MM.1S (cell line): ENCODE measurements at regions not wholly inside any gene's neighbourhood (a gene's known extent, or its start where the extent isn't known, plus 50 kb on each side); places are given as distances from the start of the nearest gene placed in this dataset.

ENCODE experiments used
- DNase-seq: peaks from one replicate; pipeline ENCODE4 v3.0.0-alpha.2; 2015
- H2AFZ ChIP-seq: fragments of 300-600 bp; sonication (generic); 2 replicates; pipeline ENCODE4 v1.6.0; 2016; ENCODE audit warnings: antibody characterized with exemption, low read length
- H3F3A ChIP-seq: fragments of 300-600 bp; sonication (generic); 2 replicates; pipeline ENCODE4 v1.6.1; 2016; ENCODE audit warnings: mild to moderate bottlenecking, antibody characterized with exemption, low read length, moderate library complexity, mixed read lengths; ENCODE audit not compliant: insufficient read depth
- H3K27ac ChIP-seq: fragments of 300-600 bp; sonication (generic); 2 replicates; pipeline ENCODE4 v1.5.1; 2016; ENCODE audit warnings: mild to moderate bottlenecking, low read length
- H3K27me3 ChIP-seq: fragments of 300-600 bp; sonication (generic); replicated peaks from 2 replicates; pipeline ENCODE4 v1.6.0; 2016; ENCODE audit warnings: low read length; ENCODE audit not compliant: insufficient read depth
- H3K36me3 ChIP-seq: fragments of 300-600 bp; sonication (generic); replicated peaks from 2 replicates; pipeline ENCODE4 v1.6.1; 2016; ENCODE audit warnings: mild to moderate bottlenecking, low read length, mixed read lengths; ENCODE audit not compliant: insufficient read depth
- H3K4me1 ChIP-seq: fragments of 300-600 bp; sonication (generic); 2 replicates; pipeline ENCODE4 v1.6.1; 2016; ENCODE audit warnings: low read length, mixed read lengths
- H3K4me2 ChIP-seq: fragments of 300-600 bp; sonication (generic); 2 replicates; pipeline ENCODE4 v1.6.0; 2016; ENCODE audit warnings: low read depth, low read length
- H3K4me3 ChIP-seq: fragments of 300-600 bp; sonication (generic); 2 replicates; pipeline ENCODE4 v1.5.1; 2016; ENCODE audit warnings: low read length, mixed read lengths
- H3K79me2 ChIP-seq: fragments of 300-600 bp; sonication (generic); 2 replicates; pipeline ENCODE4 v1.6.1; 2016; ENCODE audit warnings: mixed run types, low read length, mixed read lengths
- H3K9ac ChIP-seq: fragments of 300-600 bp; sonication (generic); 2 replicates; pipeline ENCODE4 v1.6.1; 2016; ENCODE audit warnings: low read length, mixed read lengths
- H3K9me2 ChIP-seq: fragments of 300-600 bp; sonication (generic); replicated peaks from 2 replicates; pipeline ENCODE4 v1.6.1; 2016; ENCODE audit warnings: mild to moderate bottlenecking, low read length, mixed read lengths; ENCODE audit not compliant: insufficient read depth
- H3K9me3 ChIP-seq: fragments of 300-600 bp; sonication (generic); replicated peaks from 2 replicates; pipeline ENCODE4 v1.6.1; 2016; ENCODE audit warnings: mild to moderate bottlenecking, low read length, mixed read lengths; ENCODE audit not compliant: insufficient read depth
- H4K20me1 ChIP-seq: fragments of 300-600 bp; sonication (generic); 2 replicates; pipeline ENCODE4 v1.6.1; 2016; ENCODE audit warnings: mild to moderate bottlenecking, low read length, moderate library complexity, mixed read lengths; ENCODE audit not compliant: insufficient read depth
- EZH2 ChIP-seq: fragments of 300-600 bp; sonication (generic); optimal IDR thresholded peaks from 2 replicates; pipeline ENCODE3; 2017; ENCODE audit warnings: low read depth, mild to moderate bottlenecking, antibody characterized with exemption, low read length, mixed read lengths
- EZH2phosphoT487 ChIP-seq: fragments of 300-600 bp; sonication (generic); IDR thresholded peaks from 2 replicates; pipeline ENCODE4 v1.6.1; 2018; ENCODE audit warnings: antibody characterized with exemption, low read length
- TF ChIP-seq, protein P1 (sequence below): fragments of 300-600 bp; sonication (generic); IDR thresholded peaks from 2 replicates; pipeline ENCODE4 v1.5.1; 2016; ENCODE audit warnings: antibody characterized with exemption, low read length, mixed read lengths

DNA sequence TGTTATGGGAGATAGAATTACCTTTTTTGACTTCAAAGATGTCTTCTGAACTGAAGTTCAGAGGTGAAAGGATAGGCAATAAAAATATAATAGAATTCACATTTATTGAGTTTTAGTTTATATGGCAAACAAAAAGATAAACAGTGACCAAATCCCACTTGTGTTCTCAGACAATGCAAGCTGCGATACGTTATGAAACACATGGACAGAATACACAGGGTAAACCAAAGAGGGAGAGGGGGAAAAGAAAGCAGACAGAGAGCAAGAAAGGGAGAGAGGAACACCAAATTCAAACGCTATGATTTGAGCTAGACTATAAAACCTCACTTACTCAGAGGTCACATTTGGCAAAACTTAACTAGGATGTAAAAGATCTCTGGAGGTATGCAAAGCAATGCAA is 238.2 kb upstream of the FLRT2 start:
- no peak overlapping the region for H3K4me2 ChIP-seq

DNA sequence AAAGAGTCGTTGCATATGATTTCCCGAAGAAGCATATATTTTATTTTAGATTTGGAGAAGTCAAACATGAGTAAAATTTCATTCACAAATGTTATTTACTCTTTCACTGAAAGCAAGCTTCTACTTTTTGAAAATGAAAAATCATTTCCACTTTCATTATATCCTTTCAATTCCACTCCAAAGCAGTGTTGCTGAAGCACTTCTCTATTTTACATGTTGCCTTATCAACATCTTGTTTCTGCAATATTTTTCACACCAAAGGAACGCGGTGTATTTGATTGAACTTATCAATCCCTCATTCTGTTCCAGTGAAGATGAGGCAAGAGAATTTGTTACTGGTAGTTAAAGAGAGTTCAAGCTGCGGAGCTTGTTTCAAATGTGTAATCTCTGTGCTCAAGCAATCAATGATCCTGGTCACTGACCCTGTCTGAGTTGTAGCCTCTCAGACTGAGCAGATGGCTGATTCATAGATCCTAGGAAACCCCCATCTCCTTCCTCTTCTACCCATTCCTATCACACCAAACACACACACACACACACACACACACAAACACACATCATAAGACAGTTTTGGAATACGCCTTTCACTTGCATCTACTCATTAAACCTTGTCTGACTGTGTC is 236.2 kb upstream of the FLRT2 start:
- H3K9me2 ChIP-seq: no peaks in the 10 kb centered on the region
- no peaks in the 10 kb centered on the region for H3K36me3 ChIP-seq
- no peak overlapping the region for H3K4me2 ChIP-seq
- DNase-seq: no peak
- no peaks in the 10 kb centered on the region for H3F3A ChIP-seq
- no peak overlapping the region for H2AFZ ChIP-seq
- H3K27ac ChIP-seq: no peak overlapping the region
- H3K4me1 ChIP-seq: no peaks in the 10 kb centered on the region
- H3K9ac ChIP-seq: no peak overlapping the region
- H3K4me3 ChIP-seq: no peak overlapping the region
- no peak for TF ChIP-seq EZH2phosphoT487
- TF ChIP-seq, protein P1, sequence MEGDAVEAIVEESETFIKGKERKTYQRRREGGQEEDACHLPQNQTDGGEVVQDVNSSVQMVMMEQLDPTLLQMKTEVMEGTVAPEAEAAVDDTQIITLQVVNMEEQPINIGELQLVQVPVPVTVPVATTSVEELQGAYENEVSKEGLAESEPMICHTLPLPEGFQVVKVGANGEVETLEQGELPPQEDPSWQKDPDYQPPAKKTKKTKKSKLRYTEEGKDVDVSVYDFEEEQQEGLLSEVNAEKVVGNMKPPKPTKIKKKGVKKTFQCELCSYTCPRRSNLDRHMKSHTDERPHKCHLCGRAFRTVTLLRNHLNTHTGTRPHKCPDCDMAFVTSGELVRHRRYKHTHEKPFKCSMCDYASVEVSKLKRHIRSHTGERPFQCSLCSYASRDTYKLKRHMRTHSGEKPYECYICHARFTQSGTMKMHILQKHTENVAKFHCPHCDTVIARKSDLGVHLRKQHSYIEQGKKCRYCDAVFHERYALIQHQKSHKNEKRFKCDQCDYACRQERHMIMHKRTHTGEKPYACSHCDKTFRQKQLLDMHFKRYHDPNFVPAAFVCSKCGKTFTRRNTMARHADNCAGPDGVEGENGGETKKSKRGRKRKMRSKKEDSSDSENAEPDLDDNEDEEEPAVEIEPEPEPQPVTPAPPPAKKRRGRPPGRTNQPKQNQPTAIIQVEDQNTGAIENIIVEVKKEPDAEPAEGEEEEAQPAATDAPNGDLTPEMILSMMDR: no peak
- TF ChIP-seq EZH2: no peak
- no peaks in the 10 kb centered on the region for H3K9me3 ChIP-seq
- no peaks in the 10 kb centered on the region for H3K27me3 ChIP-seq
- no peaks in the 10 kb centered on the region for H3K79me2 ChIP-seq
- H4K20me1 ChIP-seq: no peaks in the 10 kb centered on the region

More for the DNA sequence above, 238.2 kb upstream of the FLRT2 start:
- Histone ChIP-seq H2AFZ (no peak overlapping the region), H3F3A (no peaks in the 10 kb centered on the region), H4K20me1 (no peaks in the 10 kb centered on the region), H3K27ac (no peak overlapping the region), H3K79me2 (no peaks in the 10 kb centered on the region), H3K4me1 (no peaks in the 10 kb centered on the region), H3K9me3 (no peaks in the 10 kb centered on the region), H3K9me2 (no peaks in the 10 kb centered on the region), H3K27me3 (no peaks in the 10 kb centered on the region), H3K36me3 (no peaks in the 10 kb centered on the region), H3K4me3 (no peak overlapping the region), H3K9ac (no peak overlapping the region)
- TF ChIP-seq EZH2 (no peak), EZH2phosphoT487 (no peak)
- TF ChIP-seq, protein P1: no peak
- DNase-seq: no peak

DNA sequence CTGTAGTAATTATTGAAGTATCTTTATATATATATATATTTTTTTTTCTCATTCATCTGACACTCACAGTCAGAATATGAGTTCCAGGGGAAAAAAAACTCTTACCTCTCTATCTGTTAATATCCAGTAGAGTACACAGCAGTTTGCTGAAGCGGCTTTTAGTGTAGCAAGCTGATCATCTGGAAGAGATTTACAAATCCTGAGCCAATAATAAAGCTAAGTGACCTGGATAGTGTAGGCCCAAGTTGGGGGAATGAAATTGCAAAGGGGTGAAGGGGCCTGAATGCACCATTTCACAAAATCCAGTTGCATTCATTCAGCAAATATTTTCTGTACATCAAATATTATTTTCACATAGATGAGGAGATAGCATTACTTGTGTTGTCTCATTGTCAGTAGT is 234.6 kb upstream of the FLRT2 start:
- Histone ChIP-seq H2AFZ (no peak overlapping the region), H3K9ac (no peak overlapping the region), H3K4me3 (no peak overlapping the region), H3K27me3 (no peaks in the 10 kb centered on the region), H3K36me3 (no peaks in the 10 kb centered on the region), H3K27ac (no peak overlapping the region), H3K4me1 (no peaks in the 10 kb centered on the region), H4K20me1 (no peaks in the 10 kb centered on the region), H3F3A (no peaks in the 10 kb centered on the region), H3K4me2 (no peak overlapping the region), H3K9me2 (no peaks in the 10 kb centered on the region), H3K79me2 (no peaks in the 10 kb centered on the region), H3K9me3 (no peaks in the 10 kb centered on the region)
- DNase-seq: no peak
- no peak for TF ChIP-seq EZH2phosphoT487
- TF ChIP-seq, protein P1: no peak
- no peak for TF ChIP-seq EZH2
